Skeletal muscle cell (primary cell): ENCODE measurements at regions not wholly inside any gene's neighbourhood (a gene's known extent, or its start where the extent isn't known, plus 50 kb on each side); places are given as distances from the start of the nearest gene placed in this dataset.

Experiments
- DNase-seq: peaks from one replicate; pipeline ENCODE4 v3.0.0-alpha.2; 2010; ENCODE audit warnings: low read depth
- H3K4me3 ChIP-seq: 2 replicates; pipeline ENCODE4 v1.5.1; 2011; ENCODE audit warnings: low read depth, mild to moderate bottlenecking, control low read depth, low read length, moderate library complexity

GRCh38 chr6:170181338-170181690, 109.6 kb downstream of the DLL1 start:
- no peak overlapping the region for H3K4me3 ChIP-seq
- no peak for DNase-seq

GRCh38 chr6:170180671-170181337, 110.1 kb downstream of the DLL1 start:
- H3K4me3 ChIP-seq: no peak overlapping the region
- DNase-seq: no peak

DNA sequence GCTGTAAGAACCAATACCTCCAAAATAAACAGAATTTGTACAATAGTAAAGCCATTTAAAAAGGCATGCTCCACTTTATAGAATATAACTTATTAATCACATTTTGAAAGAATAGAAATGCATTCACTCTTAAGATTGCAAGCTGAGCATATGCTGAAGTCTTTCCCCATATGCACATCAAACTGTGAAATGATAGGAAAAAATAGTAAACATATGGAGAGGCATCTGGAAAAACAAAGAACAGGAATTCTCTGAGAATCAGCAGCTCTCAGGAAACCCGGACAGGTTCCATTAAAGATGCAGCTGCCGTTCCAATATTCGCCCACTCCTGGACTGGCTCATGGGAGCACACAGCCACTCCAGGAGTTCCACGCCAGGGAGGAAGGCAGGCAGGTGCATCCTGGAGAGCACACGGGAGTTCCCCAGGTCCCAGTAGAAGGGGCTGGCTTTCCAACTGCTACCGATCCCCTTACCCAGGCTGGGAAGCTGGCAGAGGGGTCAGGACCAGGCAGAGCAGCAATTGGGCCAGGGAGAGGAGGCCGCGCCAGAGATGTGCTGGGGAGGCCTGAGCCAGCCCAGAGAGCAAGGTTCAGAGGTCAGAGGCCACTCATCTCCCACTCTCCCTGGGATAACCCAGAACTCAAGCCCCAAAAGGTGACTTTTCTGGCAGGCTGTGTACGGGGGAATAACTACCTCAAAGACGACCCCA, 111.1 kb downstream of the DLL1 start:
- H3K4me3 ChIP-seq: no peak overlapping the region
- no peak for DNase-seq

DNA sequence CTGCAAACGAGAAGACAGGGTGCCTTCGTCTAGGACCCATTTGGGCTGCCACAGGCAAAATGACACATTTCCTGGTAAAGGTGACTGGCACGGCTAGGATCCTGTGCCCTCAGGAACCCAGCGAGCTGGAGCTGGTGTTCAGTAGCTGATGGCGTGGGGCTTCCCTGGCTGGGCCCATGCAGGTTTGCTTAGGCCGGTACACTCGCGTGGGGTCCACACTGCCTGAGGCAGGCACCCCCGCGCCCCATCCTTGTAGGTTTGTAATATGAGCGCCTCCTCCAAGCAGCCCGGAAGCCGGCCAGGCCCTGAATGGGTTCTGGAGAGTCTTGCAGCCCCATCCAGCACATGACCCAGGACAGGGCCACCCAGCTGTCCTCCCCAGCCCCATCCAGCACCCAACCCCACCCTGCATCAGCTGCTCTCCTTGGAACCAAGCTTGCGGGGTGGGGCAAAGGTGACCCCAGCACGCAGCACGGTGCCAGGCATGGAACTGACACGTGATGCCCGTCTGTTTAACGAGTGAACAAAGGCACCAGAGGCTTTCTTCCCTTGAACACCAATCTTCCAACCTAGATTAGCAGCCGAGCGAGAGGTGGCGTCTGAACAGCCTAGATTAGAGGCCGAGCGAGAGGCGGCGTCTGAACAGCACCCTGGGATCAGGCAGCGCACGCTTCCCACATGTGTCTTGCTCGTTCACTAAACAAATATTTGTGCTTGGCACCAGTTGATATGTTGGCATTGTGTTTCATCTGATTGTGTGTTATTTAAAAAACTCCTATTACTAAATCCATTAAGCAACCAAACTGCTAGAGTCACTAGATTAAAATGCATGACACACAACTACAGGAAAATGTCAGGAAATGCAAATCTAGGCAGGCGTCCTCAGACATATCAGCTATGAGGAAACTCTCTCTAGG, 112.1 kb downstream of the DLL1 start:
- no peak for DNase-seq
- H3K4me3 ChIP-seq: no peak overlapping the region

GRCh38 chr6:170177772-170178560, 112.9 kb downstream of the DLL1 start:
- no peak overlapping the region for H3K4me3 ChIP-seq
- DNase-seq: no peak

GRCh38 chr6:170176898-170177771, 113.7 kb downstream of the DLL1 start:
- no peak overlapping the region for H3K4me3 ChIP-seq
- no peak for DNase-seq

GRCh38 chr6:170176136-170176897, 114.6 kb downstream of the DLL1 start:
- DNase-seq: no peak

GRCh38 chr6:170175644-170176135, 115.2 kb downstream of the DLL1 start:
- DNase-seq: no peak
- no peak overlapping the region for H3K4me3 ChIP-seq

More at GRCh38 chr6:170176136-170176897, 114.6 kb downstream of the DLL1 start:
- H3K4me3 ChIP-seq: no peak overlapping the region

GRCh38 chr6:170174771-170175643, 115.9 kb downstream of the DLL1 start:
- no peak for DNase-seq
- no peak overlapping the region for H3K4me3 ChIP-seq

DNA sequence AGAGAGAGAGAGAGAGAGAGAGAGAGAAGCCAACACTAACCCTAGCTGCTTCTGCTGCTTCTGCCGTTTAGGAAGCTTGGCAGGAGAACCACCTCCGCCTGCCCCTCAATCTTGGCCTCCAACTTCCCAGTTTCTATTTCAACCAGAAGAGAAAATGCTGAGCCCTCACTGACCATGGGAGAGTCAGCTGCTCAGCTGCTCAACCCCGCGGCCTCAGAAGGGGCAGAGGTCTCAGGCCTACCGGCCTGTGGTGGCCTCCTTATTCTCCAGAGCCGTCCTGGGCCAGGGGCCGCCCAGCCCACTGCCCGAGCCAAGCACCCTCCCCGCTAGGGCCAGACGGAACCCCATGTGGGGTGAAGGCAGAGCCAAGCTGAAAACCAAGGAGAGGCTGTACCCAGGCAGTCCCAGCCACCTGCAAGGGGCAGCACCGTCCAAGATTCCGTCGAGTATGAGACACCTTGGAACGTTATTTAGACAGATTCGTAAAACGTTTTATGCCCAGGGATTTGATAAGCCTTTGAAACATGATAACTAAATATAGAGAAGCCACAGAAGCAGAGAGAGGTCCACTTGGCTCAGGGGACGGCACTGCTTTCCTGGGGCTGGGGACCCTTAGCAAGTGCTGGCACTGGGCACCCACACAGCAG, 116.6 kb downstream of the DLL1 start:
- no peak overlapping the region for H3K4me3 ChIP-seq
- DNase-seq: no peak

DNA sequence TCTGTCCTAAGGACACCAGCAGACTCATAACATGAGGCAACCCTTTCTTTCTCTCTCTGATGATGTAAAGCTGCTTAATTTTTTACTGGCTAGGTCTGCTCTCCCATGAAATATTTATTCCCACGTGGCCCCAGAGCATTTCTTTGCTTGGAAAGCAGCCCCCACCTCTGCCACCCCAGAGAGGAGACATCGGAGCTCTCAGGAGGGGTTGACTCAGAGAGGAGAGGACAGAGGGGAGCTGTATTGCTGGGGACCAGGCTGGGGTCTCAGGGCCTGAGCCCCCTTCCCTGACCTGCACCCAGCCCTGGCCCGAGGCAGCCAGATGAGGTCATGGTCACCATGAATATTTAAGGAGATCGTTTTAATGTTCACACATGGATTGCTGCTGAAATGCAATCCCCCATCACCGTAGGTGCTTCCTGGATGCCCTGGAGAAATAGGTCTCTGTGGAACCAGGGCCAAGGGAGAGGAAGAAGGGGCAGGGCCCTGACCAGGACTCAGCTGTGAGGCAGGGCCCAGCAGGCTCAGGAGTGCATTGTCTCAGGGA, 117.5 kb downstream of the DLL1 start:
- no peak for DNase-seq
- H3K4me3 ChIP-seq: no peak overlapping the region

GRCh38 chr6:170172825-170173256, 118.0 kb downstream of the DLL1 start:
- no peak for DNase-seq
- no peak overlapping the region for H3K4me3 ChIP-seq

DNA sequence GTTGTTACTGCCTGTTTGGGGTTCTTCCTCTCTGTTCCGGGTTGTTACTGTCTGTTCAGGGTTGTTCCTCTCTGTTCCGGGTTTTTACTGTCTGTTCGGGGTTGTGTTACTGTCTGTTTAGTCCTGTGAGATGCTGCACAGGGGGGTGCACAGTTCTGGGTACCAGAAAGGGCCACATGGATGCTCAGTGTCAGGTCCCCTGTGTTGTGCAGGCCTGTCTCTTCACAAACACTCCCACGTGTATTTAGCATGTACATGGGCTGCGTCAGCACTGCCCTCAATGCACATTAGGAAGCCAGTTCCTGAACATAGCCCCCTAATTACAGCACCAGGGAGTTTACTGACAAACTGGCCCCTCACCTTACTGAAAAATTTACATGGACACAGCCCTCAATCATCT, 118.5 kb downstream of the DLL1 start:
- no peak overlapping the region for H3K4me3 ChIP-seq
- DNase-seq: no peak

DNA sequence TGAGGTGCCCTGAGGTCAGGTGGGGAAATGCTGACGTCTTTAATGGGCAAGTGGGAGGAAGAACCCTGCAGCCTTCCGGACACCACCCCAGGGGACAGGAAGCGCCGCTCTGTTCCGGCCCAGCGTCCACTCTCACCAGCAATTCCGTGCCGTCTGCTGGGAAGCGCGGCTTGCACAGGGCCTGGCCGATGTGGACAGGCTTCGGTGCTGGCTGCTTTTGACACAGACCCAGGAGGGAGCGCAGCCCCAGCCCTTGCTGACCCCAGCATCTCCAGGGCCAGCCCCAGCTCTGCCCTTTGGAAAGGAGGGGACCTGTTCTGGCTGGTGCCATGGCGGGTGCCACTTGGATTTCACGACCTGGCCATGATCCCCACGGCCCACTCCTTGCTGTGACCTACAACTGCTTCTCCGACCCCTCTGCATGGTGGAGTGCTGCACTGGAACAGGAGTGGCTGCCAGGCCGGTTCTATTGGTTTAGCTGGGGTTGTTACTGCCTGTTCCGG, 123.2 kb downstream of the DLL1 start:
- no peak for DNase-seq
- H3K4me3 ChIP-seq: no peak overlapping the region

DNA sequence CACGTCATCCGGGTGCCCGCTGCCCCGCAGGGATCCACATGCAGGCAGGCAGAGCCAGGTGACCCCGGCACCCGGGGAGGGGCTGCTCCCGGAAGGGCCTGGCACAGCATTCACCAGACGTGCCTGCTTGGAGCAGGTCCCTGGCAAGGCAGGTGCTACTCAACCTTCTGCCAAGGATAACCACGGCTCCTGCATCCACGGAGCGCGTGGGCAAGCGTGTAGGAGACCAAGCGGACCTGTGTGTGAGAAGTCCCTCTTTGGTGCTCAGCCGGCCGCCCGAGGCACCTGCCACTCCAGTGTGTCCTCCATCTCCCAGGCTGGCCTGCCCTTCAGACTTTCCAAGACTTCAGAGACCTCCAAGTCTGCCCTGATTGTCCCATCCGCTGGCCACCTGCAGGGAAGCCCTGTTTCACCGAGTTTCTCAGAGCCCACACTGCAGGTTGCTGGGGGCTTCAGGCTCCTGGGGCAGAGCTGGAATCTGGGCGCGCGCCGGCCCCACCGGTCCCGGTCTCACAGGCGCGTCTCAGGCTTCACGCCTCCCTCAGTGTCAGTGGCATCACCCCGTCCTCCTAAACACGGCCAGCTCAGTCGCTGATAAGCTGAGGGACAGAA, 124.3 kb downstream of the DLL1 start:
- no peak for DNase-seq
- no peak overlapping the region for H3K4me3 ChIP-seq
